ENCODE measurements at regions not wholly inside any gene's neighbourhood (a gene's known extent, or its start where the extent isn't known, plus 50 kb on each side); places are given as distances from the start of the nearest gene placed in this dataset.

GRCh38 chr4:81876106-81876505 lies 404.4 kb upstream of the RASGEF1B start:
- H2AFZ ChIP-seq (ENCODE audit: low read length) = no peak overlapping the region
- H4K5ac ChIP-seq (ENCODE audit: insufficient read length, low read depth, low read length) = no peak overlapping the region
- no peak overlapping the region for H3K27ac ChIP-seq (ENCODE audit: low read depth, low read length)
- H2BK120ac ChIP-seq (replicated peaks; ENCODE audit: low read depth, low read length) = no peak overlapping the region
- no peak overlapping the region for H3K4me3 ChIP-seq (ENCODE audit: extremely low read depth in 1 of 4, insufficient read depth in 2 of 4, low read depth in 3 of 4, low read length in 4 of 4)
- H3K56ac ChIP-seq (replicated peaks; ENCODE audit: insufficient read length, low read depth, low read length) = no peak overlapping the region
- H4K8ac ChIP-seq (ENCODE audit: extremely low read depth, insufficient read depth, low read length) = no peak overlapping the region
- H3K18ac ChIP-seq (ENCODE audit: extremely low read depth, low read length) = no peak overlapping the region
- no peak overlapping the region for H2BK5ac ChIP-seq (ENCODE audit: low read depth, low read length)
- CTCF ChIA-PET (ENCODE audit: partially characterized antibody) = interaction anchor here (1.3 kb wide), 2 partner anchors 28 to 409 kb away, joined by 3 read pairs; no protein-coding TSS in a partner anchor
- H3K36me3 ChIP-seq (ENCODE audit: control insufficient read depth in 2 of 4, insufficient read depth in 4 of 4, low read length in 3 of 4) = no peaks in the 10 kb centered on the region
- H3K23ac ChIP-seq (ENCODE audit: insufficient read length) = no peak overlapping the region
- no peaks in the 10 kb centered on the region for H4K20me1 ChIP-seq (replicated peaks in 1 of 2; ENCODE audit: control insufficient read depth in 1 of 2, insufficient read depth in 2 of 2, low read length in 2 of 2)
- H4K91ac ChIP-seq (replicated peaks; ENCODE audit: insufficient read length, low read length) = no peak overlapping the region
- H3K79me1 ChIP-seq (ENCODE audit: low read depth, low read length) = no peaks in the 10 kb centered on the region
- H3K79me2 ChIP-seq (ENCODE audit: control insufficient read depth in 1 of 2, insufficient read depth in 2 of 2, low read length in 2 of 2) = no peaks in the 10 kb centered on the region
- POLR2A ChIA-PET (ENCODE audit: partially characterized antibody) = no interaction called here
- H3K27me3 ChIP-seq (replicated peaks in 1 of 4; ENCODE audit: control insufficient read depth in 3 of 4, extremely low read depth in 1 of 4, insufficient read depth in 3 of 4, low read length in 3 of 4) = no peaks in the 10 kb centered on the region
- H2BK12ac ChIP-seq (ENCODE audit: low read depth, low read length) = no peak overlapping the region
- 76% methylated on average over 3 of the region's 3 CpGs; no CpG with 5 or more reads in 1 of the 2 experiments for WGBS, 2 experiments (ENCODE audit: extremely low coverage in 1 of 2, insufficient coverage in 1 of 2, insufficient read length in 1 of 2, insufficient replicate concordance in 2 of 2, low coverage in 1 of 2, low lambda C conversion rate in 2 of 2, missing lambda C conversion rate in 1 of 2)
- FAIRE-seq = no peak
- H3K23me2 ChIP-seq (ENCODE audit: low read depth, low read length) = no peaks in the 10 kb centered on the region
- no peak overlapping the region for H2BK20ac ChIP-seq (ENCODE audit: low read length)
- H2BK15ac ChIP-seq (ENCODE audit: low read length) = no peak overlapping the region
- H3K14ac ChIP-seq (ENCODE audit: insufficient read length) = no peak overlapping the region
- H3K4ac ChIP-seq (replicated peaks; ENCODE audit: insufficient read length, low read depth, low read length) = no peak overlapping the region
- H3K4me1 ChIP-seq (replicated peaks in 1 of 4; ENCODE audit: control insufficient read depth in 3 of 4, insufficient read depth in 4 of 4, low read length in 3 of 4) = peaks cover 3 to 10% (median 4%) of the 10 kb centered on the region in 4 experiments; a peak in 5 of 7 replicates
- no peak overlapping the region for H3K4me2 ChIP-seq (ENCODE audit: insufficient read depth in 1 of 2, low read depth in 2 of 2, low read length in 2 of 2)
- H3K9me3 ChIP-seq (ENCODE audit: insufficient read depth in 2 of 2, low read depth in 1 of 2, low read length in 1 of 2) = no peaks in the 10 kb centered on the region
- no peak for DNase-seq (ENCODE audit: low read depth in 1 of 2, low spot score in 2 of 2)
- no peak overlapping the region for H3K9ac ChIP-seq (replicated peaks in 1 of 4; ENCODE audit: extremely low read depth in 1 of 4, low read depth in 3 of 4, low read length in 3 of 4)
- H2AK5ac ChIP-seq (ENCODE audit: low read depth, low read length) = no peak overlapping the region
- TF ChIP-seq FOSL1 (IDR thresholded peaks at IDR 0.05; ENCODE audit: insufficient read depth, low read depth, low read length) = no peak
- no peak for TF ChIP-seq GABPA (IDR thresholded peaks at IDR 0.05; ENCODE audit: borderline replicate concordance, insufficient read depth, low read length)
- no peak for TF ChIP-seq E2F6 (IDR thresholded peaks at IDR 0.05)
- TF ChIP-seq TCF12 (IDR thresholded peaks at IDR 0.05; ENCODE audit: low read depth, low read length) = no peak
- TF ChIP-seq CBX5 (IDR thresholded peaks at IDR 0.05; ENCODE audit: low read depth, low read length) = no peak
- TF ChIP-seq ASH2L (IDR thresholded peaks at IDR 0.05; ENCODE audit: low read length) = no peak
- TF ChIP-seq TAF7 (optimal IDR thresholded peaks at IDR 0.05; ENCODE audit: borderline replicate concordance, low read depth, low read length) = no peak
- no peak for TF ChIP-seq RNF2 (IDR thresholded peaks at IDR 0.05; ENCODE audit: borderline replicate concordance, low read depth, low read length, missing control alignments, poor library complexity, severe bottlenecking)
- no peak for TF ChIP-seq JUND (IDR thresholded peaks at IDR 0.05; ENCODE audit: low read length)
- no peak for TF ChIP-seq RBBP5 (IDR thresholded peaks at IDR 0.05; ENCODE audit: borderline replicate concordance, low read depth, low read length)
- TF ChIP-seq MAX (IDR thresholded peaks at IDR 0.05) = no peak
- TF ChIP-seq, protein P1, sequence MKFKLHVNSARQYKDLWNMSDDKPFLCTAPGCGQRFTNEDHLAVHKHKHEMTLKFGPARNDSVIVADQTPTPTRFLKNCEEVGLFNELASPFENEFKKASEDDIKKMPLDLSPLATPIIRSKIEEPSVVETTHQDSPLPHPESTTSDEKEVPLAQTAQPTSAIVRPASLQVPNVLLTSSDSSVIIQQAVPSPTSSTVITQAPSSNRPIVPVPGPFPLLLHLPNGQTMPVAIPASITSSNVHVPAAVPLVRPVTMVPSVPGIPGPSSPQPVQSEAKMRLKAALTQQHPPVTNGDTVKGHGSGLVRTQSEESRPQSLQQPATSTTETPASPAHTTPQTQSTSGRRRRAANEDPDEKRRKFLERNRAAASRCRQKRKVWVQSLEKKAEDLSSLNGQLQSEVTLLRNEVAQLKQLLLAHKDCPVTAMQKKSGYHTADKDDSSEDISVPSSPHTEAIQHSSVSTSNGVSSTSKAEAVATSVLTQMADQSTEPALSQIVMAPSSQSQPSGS (IDR thresholded peaks at IDR 0.05; ENCODE audit: low read length) = no peak

Measured in H1 (cell line).